ENCODE measurements at regions not wholly inside any gene's neighbourhood (a gene's known extent, or its start where the extent isn't known, plus 50 kb on each side); places are given as distances from the start of the nearest gene placed in this dataset.

- TF ChIP-seq CBX5 (CRISPR knock-in tag; IDR thresholded peaks at IDR 0.05; ENCODE audit: borderline replicate concordance): no peak
- TF ChIP-seq ZNF850 (CRISPR knock-in tag; conservative IDR thresholded peaks at IDR 0.05): no peak
- TF ChIP-seq SPEN (CRISPR knock-in tag; IDR thresholded peaks at IDR 0.05; ENCODE audit: low read depth): no peak
- no peak for TF ChIP-seq ATF6 (CRISPR knock-in tag; conservative IDR thresholded peaks at IDR 0.05)
- no peak for TF ChIP-seq KAT2B (IDR thresholded peaks at IDR 0.05; ENCODE audit: borderline replicate concordance, low read depth, low read length)
- no peak for TF ChIP-seq DMAP1 (CRISPR knock-in tag; IDR thresholded peaks at IDR 0.05)
These were observed 105.9 kb upstream of the HS6ST1 start (continued) for GRCh38 chr2:128424406-128425171.

- ATAC-seq: no peak
- no peak overlapping the region for H3K27ac ChIP-seq (ENCODE audit: extremely low read length, insufficient read depth, low read length)
- no peaks in the 10 kb centered on the region for H4K20me1 ChIP-seq (ENCODE audit: insufficient read depth, low read length)
- DNase-seq (ENCODE audit: low spot score): no peak
- in situ Hi-C loops (cut with HindIII; ENCODE audit: extremely low pct_ligation_motif_present, low pct_unique_long_range_greater_than_20kb): no loop called here
- peaks cover 4 to 25% of the 10 kb centered on the region in 2 experiments; a peak in 3 of 5 replicates for H3K27me3 ChIP-seq (ENCODE audit: control insufficient read depth in 1 of 2, insufficient read depth in 2 of 2, low read length in 2 of 2)
- intact Hi-C loops (cut with micrococcal nuclease; ENCODE audit: unreplicated experiment): no loop called here
- no TSS peak for BruUV-seq (replicated peaks)
- H3K36me3 ChIP-seq (replicated peaks in 1 of 2; ENCODE audit: control insufficient read depth in 1 of 2, insufficient read depth in 2 of 2, low read length in 2 of 2): no peaks in the 10 kb centered on the region
- POLR2A ChIA-PET: no interaction called here
- 54% methylated on average over 8 of the region's 8 CpGs for WGBS (ENCODE audit: low lambda C conversion rate)
- H3K9ac ChIP-seq (ENCODE audit: insufficient read depth, low read depth, low read length): no peak overlapping the region
- no peak overlapping the region for H2AFZ ChIP-seq (ENCODE audit: low read length)
- H3K79me2 ChIP-seq (ENCODE audit: insufficient read depth, low read length): no peaks in the 10 kb centered on the region
- no peaks in the 10 kb centered on the region for H3K4me1 ChIP-seq (ENCODE audit: insufficient read depth, low read length)
- H3K9me3 ChIP-seq (ENCODE audit: low read length): peaks cover 12% of the 10 kb centered on the region
- no peak overlapping the region for H3K4me3 ChIP-seq (replicated peaks in 1 of 3; ENCODE audit: insufficient read depth in 1 of 3, low read depth in 2 of 3, low read length in 3 of 3)
- CTCF ChIA-PET (ENCODE audit: low intra/inter-chr PET ratio, low total read pairs): no interaction called here
- H3K4me2 ChIP-seq (ENCODE audit: low read depth, low read length): no peak overlapping the region
- FAIRE-seq: no peak
- no peak for TF ChIP-seq ZBTB25 (CRISPR knock-in tag; IDR thresholded peaks at IDR 0.05)
- TF ChIP-seq RNF219 (CRISPR knock-in tag; IDR thresholded peaks at IDR 0.05): no peak
- no peak for TF ChIP-seq ZNF609 (CRISPR knock-in tag; IDR thresholded peaks at IDR 0.05; ENCODE audit: borderline replicate concordance)
- TF ChIP-seq GTF3A (CRISPR knock-in tag; conservative IDR thresholded peaks at IDR 0.05): no peak
- no peak for TF ChIP-seq KAT2B (IDR thresholded peaks at IDR 0.05; ENCODE audit: borderline replicate concordance, low read depth, low read length)
These were observed 106.5 kb upstream of the HS6ST1 start for GRCh38 chr2:128425216-128425615.
